GM21390 (cell line): ENCODE measurements at regions not wholly inside any gene's neighbourhood (a gene's known extent, or its start where the extent isn't known, plus 50 kb on each side); places are given as distances from the start of the nearest gene placed in this dataset.
"Not testable (repeated sequence)": the region's sequence is repeated elsewhere in the genome, so short reads cannot be mapped to it uniquely, and the experiment has no call there.

Experiments used
- ATAC-seq: cut with Tn5 transposase; IDR thresholded peaks from one replicate; pipeline ENCODE4 v1.9.1; 2021; ENCODE audit not compliant: unreplicated experiment

DNA sequence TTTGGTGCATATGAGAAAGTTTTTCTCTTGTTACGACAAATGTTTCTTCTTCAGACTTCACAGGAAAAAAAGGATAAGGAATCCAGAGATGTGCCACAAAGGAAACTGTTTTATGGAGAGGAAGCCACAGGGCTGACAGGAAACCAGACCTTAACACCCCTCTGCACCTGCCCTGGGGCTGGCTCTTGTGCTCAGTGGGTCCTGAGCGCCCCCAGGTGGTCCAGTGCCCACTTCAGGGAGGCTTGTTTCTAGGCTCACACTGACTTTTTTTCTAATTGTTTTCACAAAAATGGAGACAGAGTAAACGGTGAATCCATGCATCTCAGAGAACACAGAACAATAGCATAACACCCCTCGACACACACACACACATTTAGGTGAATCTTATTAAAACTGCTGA is 951.2 kb downstream of the TMEM121 start:
- not testable (repeated sequence) for ATAC-seq

DNA sequence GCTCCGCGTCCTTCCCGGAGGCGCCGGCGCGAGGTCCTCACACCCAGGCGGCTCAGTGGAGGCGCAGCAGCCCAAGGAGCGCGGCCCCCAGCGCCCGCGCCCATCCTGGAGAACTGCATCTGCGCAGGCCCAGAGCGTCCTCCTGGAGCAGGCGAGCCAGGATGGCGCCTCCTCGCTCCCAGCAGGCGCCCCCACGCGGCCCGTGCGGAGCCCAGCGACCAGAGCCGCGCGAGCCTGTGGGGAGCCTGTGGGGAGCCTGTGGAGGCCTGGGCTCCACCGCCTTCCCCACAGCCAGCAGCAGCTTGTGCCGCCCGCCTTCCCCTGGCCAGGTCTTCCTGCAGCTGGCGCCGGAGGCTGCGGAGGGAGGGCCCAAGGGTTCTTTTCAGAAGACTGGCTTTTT is 953.9 kb downstream of the TMEM121 start:
- not testable (repeated sequence) for ATAC-seq

DNA sequence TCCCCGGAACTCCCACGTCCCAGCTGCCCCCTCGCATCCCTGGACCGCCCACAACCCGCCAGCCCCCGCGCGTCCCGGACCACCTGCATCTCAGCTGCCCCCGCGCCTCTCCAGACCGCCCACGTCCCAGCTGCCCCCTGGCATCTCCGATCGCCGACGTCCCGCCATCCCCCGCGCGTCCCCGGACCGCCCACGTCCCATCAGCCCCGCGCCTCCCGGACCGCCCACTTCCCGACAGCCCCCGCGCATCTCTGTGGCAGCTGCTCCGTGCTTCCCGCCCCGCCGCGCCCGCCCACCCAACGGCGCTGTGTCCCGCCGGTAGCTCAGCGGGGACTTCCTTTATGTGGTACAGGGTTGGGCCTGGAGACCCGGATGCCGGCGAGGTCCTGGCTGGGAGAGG is 955.8 kb downstream of the TMEM121 start:
- ATAC-seq: not testable (repeated sequence)

DNA sequence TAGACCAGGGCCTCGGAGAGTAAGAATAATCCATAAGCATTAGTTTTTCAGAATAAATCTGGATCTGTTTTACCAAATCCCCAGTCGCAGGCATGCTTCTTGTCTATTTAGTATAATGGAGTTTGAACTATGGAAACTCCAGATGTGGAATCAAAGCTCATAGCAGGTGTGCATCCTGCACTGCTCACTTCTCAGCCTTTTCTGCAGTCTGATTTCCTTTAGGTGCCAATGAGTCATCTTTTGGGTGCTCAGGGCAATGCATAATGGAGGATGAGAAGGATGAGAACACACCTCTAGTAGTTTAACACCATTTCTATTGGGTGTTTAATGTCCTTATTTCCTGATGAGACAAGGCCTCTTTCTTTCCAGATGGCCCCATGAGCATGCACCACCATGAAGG is 961.2 kb downstream of the TMEM121 start:
- no peak for ATAC-seq

DNA sequence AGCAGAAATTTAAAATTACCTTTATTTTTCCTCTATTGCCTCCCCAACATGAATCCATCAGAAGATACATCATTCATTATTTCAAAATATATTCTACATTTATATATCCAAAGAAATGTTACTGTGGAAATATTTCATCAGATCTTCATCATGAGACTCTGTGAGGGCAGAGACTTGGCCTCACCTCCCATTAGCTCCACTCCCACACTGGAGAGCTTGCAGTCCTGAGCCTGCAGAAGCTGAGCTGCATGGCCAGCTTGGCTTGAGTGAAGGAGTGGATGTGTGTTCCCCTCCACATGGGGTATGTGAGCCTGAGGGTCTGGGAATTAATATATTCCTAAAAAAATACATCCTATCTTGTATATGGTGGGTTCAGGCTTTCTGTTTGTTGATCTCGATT is 961.9 kb downstream of the TMEM121 start:
- no peak for ATAC-seq

DNA sequence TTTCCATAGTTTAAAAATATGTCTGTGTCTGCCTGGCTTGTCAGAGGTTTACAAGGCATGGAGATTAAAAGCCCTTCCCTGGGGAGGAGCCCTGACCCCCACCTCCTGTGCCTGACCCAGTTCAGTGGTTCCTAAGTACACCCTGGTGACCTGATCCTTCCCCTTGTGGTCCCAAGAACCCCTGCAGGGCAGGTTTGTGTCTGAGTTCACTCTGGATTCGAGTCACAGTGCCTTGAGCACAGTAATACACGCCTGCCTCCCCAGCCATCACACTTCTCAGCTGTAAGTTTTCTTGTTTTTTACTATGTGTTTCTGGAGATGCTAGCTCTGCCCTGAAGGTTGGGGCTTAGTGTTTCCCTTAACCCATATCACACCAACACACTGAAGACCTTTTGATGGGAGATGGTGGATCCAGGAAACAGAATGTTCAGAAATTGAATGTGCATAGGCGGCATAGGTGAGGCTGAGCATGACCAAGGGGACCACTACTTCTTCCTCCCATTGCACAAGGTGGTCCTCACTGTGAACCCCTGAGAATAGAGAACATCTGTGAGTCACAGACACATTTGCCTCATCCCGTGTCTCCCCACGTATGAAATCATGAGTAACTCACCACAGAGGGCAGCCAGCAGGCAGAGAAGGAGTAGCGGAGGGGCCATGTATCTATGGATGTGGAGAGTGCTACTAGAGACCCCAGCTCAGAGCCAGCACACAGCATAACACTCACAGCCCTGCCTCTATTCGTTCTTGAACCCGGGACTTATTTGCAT is 962.9 kb downstream of the TMEM121 start:
- ATAC-seq: no peak

DNA sequence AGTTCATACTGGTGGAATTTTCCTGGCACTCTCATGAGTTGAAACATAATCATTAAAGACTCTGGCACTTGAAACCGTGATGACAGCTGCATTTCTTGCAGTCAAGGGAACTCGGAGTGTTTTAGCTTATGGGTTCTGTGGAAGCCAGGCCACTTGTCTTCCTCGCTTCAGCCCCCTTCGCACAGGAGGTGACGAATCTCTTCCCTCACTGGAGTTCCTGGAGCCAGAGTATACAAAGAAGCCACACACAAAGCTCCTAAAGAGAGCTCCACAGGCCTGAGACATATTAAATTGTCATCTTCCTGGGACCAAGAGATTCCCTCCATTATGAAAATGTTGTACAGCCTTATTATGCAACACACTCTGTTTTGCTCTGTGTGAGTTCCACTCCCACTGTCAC is 964.1 kb downstream of the TMEM121 start:
- ATAC-seq: no peak

DNA sequence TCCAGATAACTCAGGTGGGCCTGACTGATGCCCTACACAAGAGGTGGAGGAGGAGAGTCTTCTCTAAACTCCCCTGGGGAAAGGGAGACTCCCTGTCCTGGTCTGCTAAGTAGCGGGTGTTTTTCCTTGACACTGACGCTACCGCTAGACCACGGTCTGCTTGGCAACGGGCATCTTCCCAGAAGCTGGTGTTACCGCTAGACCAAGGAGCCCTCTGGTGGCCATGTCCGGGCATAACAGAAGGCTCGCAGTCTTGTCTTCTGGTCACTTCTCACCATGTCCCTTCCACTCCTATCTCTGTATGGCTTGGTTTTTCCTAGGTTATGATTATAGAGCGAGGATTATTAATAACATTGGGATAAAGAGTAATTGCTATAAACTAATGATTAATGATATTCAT is 965.5 kb downstream of the TMEM121 start:
- no peak for ATAC-seq

DNA sequence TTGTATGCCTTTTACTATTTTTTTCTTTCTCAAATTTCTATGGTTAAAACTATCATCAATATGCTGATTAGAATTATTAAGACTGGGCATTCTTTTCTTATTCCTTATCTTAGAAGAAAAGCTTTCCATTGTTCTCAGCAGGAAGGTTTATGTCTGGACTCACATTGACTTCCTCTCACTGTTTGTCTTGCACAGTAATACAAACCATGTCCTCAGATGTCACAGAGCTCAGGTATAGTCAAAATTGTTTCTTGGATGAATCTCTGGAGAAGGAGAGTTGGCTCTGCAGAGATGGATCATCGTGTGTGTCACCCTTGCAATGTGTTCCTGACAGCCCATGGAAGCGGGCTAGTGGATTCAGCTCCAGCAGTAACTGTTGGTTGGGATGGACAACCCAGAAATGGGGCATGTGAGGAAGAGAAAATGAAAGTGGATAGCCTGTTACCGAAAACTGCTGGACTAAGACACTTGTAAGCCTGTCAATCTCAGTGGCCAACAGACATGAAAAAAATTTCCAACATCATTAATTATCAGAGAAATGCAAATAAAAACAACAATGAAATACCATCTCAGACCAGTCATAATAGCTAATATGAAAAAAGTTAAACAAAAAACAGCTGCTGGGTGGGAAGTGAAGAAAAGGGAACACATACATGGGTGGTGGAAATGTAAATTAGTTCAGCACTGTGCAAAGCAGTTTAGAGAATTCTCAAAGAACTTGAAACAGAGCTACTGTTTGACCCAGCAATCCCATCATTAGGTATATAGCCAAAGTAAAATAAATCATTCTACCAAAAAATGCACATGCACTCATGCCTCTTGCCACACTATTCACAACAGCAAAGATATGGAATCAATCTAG is 967.8 kb downstream of the TMEM121 start:
- ATAC-seq: no peak

DNA sequence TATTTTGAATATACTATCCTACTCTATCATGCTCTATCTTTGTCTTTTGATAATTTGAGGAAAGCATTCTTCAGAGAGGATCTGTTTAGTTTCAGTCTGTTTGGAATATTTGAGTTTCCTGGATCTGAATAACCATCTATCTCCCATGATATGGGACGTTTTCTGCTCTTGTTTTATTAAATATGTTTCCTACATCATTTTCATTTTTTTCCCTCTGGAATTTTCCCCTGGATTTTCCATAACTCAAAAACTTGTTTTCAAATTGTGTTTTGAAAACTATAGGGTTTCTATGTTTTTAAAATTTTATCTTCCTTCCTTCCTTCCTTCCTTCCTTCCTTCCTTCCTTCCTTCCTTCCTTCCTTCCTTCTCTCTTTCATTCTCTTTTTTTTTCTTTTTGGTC is 974.2 kb downstream of the TMEM121 start:
- no peak for ATAC-seq

DNA sequence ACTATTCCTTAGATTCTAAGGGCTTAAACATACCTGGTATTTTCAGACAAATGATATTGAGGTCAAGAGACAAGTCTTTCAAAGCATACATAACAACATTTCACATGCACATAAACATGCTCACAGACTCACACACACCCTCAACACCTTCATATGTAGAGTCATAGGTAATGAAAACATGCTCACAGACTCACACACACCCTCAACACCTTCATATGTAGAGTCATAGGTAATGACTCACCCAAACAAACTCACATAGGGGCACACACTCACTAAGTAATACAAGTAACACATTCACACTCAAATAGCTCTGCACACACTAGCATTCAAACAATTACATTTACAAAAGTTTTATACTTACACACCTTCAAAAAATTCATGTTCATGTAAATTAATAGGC is 975.5 kb downstream of the TMEM121 start:
- no peak for ATAC-seq

DNA sequence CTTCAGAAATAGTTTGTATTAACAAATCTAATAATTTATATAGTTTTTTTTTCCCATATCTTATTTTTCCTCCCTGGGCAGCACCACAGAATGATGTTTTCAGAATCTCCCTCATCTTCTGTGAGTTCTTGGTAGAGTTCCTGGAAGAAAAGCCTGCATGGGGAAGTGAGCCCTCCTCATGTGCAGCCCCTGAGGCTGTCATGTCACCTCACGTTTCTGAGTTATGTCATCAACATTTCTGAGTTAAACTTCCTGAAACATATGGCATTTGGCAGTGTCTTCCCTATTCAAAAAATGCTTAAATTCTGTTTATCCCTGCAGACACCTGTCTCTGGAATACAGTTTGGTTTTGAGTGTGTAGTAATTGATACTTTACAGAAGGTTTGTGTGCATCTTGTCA is 979.0 kb downstream of the TMEM121 start:
- ATAC-seq: no peak

DNA sequence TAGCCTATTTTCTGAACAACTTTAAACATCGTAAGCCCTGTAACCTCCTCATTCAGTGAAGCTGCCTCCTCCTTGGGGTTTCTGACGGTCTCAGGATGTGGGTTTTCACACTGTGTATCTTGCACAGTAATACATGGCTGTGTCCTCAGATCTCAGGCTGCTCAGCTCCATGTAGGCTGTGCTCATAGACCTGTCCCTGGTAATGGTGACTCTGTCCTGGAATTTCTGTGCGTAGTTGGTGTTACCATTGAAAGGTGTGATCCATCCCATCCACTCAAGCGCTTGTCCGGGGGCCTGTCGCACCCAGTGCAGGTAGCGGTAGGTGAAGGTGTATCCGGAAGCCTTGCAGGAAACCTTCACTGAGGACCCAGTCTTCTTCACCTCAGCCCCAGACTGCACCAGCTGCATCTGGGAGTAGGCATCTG is 980.5 kb downstream of the TMEM121 start:
- ATAC-seq: no peak

DNA sequence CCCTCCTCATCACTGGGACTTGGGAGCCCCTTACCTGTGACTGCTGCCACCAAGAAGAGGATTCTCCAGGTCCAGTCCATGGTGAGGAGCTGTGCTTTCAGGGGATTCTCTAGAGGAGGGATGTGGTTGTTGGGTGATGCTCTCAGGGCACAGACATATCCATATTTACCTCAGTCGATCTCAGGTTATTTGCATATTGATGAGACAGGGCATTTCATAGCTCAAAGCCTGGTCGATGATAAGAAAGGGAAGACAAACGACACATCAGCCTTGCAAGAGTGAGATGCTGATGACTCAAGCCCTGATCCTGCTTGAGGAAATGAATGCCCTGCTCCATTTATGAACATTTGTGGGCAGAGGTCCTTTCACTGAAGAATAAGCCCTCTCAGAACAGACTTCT is 981.0 kb downstream of the TMEM121 start:
- no peak for ATAC-seq

DNA sequence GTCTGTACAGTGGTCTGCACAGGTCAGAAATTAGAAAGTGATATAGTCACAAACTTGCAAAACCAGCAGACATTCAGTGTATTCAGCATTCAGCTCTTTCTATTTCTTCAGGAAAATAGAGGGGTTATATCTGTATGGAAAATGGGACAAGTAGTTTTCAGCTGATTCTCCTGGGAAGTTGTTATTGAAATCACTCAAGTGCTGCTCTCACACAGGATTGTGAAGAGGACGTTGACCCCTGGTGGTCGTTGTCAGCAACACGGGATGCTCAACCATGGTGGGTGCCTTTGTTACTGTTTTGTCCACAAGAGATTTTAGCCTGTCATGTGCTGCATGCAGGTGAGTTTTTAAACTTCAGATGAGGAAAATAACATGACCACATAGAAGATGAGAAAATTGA is 981.8 kb downstream of the TMEM121 start:
- ATAC-seq: no peak

DNA sequence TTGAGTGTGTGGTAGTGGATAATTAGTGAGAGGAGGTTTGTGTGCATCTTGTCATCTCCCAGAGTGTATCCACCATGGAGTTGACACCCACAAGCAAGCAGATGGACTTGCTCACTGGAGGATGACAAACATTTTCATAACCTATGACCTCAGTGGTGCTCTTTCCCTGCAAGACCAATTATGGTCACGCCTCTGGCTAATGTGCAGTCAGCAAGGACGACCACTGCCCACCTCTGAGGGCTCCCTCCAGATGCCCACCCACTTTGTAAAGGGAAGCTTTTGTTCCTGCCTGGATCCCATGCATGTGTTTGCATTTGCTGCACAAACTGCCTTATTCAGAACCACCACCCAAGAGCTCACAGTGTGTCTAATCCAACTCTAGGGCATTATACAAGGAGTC is 982.8 kb downstream of the TMEM121 start:
- no peak for ATAC-seq

DNA sequence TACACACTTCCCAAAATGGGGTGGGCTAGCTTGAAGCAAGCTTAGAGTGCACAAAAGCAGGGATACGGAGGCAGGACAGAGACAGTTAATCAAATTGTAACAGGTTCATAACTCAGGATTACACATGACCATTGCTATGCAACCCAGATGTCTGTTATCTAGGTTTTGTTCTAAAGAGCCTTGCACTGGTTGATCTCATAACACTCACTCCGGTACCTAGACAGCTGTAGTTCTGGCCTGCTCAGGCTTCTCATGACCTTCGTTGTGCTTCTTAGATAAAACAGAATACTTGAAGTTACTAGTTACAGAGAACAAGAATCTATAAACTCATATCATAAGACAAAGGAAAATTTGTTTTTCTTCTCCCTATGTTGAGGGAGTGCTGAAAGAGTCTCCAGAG is 983.4 kb downstream of the TMEM121 start:
- ATAC-seq: no peak

DNA sequence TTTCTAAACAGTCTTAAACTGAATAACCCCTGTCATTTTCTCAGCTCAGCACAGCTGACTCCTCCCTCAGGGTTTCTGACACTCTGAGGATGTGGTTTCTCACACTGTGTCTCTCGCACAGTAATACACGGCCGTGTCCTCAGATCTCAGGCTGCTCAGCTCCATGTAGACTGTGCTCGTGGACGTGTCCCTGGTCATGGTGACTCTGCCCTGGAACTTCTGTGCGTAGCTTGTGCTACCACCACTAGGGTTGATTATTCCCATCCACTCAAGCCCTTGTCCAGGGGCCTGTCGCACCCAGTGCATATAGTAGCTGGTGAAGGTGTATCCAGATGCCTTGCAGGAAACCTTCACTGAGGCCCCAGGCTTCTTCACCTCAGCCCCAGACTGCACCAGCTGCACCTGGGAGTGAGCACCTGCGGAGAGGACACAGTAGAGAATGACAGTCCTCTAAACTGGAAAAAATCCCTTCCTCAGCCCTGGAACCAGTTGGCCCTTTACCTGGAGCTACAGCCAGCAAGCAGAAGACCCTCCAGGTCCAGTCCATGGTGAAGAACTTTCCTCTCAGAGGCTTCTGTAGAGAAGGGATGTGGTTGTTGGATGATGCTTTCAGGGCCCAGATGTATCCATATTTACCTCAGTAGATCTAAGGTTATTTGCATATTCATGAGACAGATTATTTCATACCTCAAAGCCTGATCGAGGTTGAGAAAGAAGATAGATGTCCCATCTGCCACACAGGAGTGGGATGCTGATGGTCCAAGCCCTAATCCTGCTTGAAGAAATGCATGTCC is 984.8 kb downstream of the TMEM121 start:
- no peak for ATAC-seq

DNA sequence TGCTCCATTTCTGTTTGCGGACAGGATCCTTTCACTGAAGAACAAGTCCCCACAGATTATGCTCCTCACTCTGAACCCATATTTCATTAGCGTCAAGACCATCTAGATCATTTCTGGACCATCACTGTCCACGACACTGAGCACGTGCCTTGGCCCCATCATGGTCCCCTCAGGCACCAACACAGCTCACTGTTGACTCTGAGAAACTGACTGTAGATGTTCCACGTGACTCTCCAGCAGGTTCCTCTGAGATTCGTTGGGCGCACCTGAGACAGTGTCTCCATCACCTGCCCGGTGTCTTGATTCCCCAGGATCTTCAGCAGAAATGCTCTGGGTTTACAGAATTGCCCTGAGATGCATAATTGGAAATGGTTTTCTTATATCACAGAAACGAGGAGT is 985.4 kb downstream of the TMEM121 start:
- ATAC-seq: no peak

DNA sequence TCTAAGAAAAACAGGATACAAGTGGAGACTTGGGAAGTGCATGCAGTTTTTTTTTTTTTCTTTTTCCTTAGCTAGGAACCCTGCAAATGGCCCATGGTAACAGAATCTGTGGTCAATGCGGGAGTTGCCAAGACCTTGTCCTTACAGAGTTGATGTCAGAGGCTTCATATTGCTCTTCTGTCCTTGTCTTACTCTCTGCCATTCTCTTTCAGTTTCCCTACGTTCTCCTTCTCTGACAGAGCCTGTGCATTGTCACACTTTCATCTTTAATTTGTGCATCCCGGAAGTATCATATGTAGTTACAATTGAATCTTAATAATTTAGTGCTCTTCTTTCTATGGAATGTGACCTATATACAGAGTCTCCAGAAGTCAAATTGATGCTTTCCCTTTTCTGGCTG is 986.9 kb downstream of the TMEM121 start:
- no peak for ATAC-seq
